ENCODE measurements at regions not wholly inside any gene's neighbourhood (a gene's known extent, or its start where the extent isn't known, plus 50 kb on each side); places are given as distances from the start of the nearest gene placed in this dataset.

- TF ChIP-seq CTCF (IDR thresholded peaks at IDR 0.05) (no peak), POLR2A (IDR thresholded peaks at IDR 0.05) (no peak)
These were observed 543.2 kb upstream of the TBX3 start for GRCh38 chr12:115227137-115227615.
